Ovary (tissue), 7 donors: ENCODE measurements at regions not wholly inside any gene's neighbourhood (a gene's known extent, or its start where the extent isn't known, plus 50 kb on each side); places are given as distances from the start of the nearest gene placed in this dataset.

Experiments
- DNase-seq, 5 donors: peaks; one replicate each; pipeline ENCODE4 v3.0.0-alpha.2; 2019 to 2020
- H3K27ac ChIP-seq, 2 donors: fragments of 200-600 bp; one replicate each; pipeline versions ENCODE4 v1.5.1 to v1.8.0; 2019 to 2022
- H3K27me3 ChIP-seq: fragments of 200-600 bp; one replicate; pipeline ENCODE4 v1.8.0; 2022
- H3K36me3 ChIP-seq: fragments of 200-600 bp; sonication (generic); one replicate; pipeline ENCODE4 v1.5.1; 2019
- H3K4me1 ChIP-seq: one replicate; pipeline ENCODE4 v1.8.1; 2013; ENCODE audit warnings: mild to moderate bottlenecking, moderate library complexity; ENCODE audit not compliant: insufficient read depth
- H3K4me3 ChIP-seq: fragments of 200-600 bp; sonication (generic); one replicate; pipeline ENCODE4 v1.5.1; 2017
- H3K9me3 ChIP-seq, 2 donors: fragments of 200-600 bp in 1 of 2; sonication (generic) in 1 of 2; one replicate each; pipeline versions ENCODE4 v1.5.1 to v1.8.1; 2013 to 2019; ENCODE audit warnings: mild to moderate bottlenecking in 1 of 2, moderate library complexity in 1 of 2
- CTCF ChIP-seq, 3 donors: fragments of 450-650 bp in 2 of 3; fragments of 200-600 bp in 1 of 3; IDR thresholded peaks; one replicate each; pipeline versions ENCODE4 v1.5.1 to v1.8.0; 2016 to 2022; ENCODE audit warnings: antibody characterized with exemption in 3 of 3, mild to moderate bottlenecking in 1 of 3
- EP300 ChIP-seq: sonication (generic); formaldehyde crosslinking; IDR thresholded peaks from one replicate; pipeline ENCODE4 v1.6.1; 2017; ENCODE audit warnings: antibody characterized with exemption
- POLR2A ChIP-seq: fragments of 450-650 bp; IDR thresholded peaks from one replicate; pipeline ENCODE4 v1.6.1; 2017; ENCODE audit warnings: antibody characterized with exemption, mild to moderate bottlenecking, moderate library complexity
- WGBS, 3 donors: extraction: QIAGEN DNeasy Blood & Tissue Kit in 1 of 3; methylation state at CpG; one replicate each; pipeline versions ENCODE4 v1.1.5 to v1.1.7; 2013 to 2017; 5-methylcytosine and 5-hydroxymethylcytosine counted together
- intact Hi-C, 4 donors: fragments of 100-400 bp; cut with DNase I; formaldehyde crosslinking; loops; one replicate each; pipeline versions ENCODE4 v1.11.0 to v1.15.1; 2022 to 2023
- donor health status: DM: no; HTN: no; CAD: no; lungs with moderate emphysema.
- donor health status: DM: no; HTN: no; CAD: no.
- donor health status: Bipolar disorder and iron deficiency.
- donor health status: DM: no; HTN: no; CAD: no.
- donor health status: DM: yes; HTN: yes; CAD: no.

GRCh38 chr3:105259496-105259895, 107.2 kb upstream of the ALCAM start:
- 47 to 65% (median 48%) methylated on average over 2 of the region's 2 CpGs for WGBS, 3 donors
- no peak overlapping the region for H3K27ac ChIP-seq
- no peak for DNase-seq
- no peaks in the 10 kb centered on the region for H3K36me3 ChIP-seq
- no peaks in the 10 kb centered on the region for H3K27me3 ChIP-seq
- TF ChIP-seq EP300 (no peak), POLR2A (no peak), CTCF (IDR thresholded peaks at IDR 0.05) (no peak)
- no peak overlapping the region for H3K4me3 ChIP-seq
- intact Hi-C loops, result no loop called here
- no peaks in the 10 kb centered on the region for H3K4me1 ChIP-seq
- no peaks in the 10 kb centered on the region for H3K9me3 ChIP-seq

DNA sequence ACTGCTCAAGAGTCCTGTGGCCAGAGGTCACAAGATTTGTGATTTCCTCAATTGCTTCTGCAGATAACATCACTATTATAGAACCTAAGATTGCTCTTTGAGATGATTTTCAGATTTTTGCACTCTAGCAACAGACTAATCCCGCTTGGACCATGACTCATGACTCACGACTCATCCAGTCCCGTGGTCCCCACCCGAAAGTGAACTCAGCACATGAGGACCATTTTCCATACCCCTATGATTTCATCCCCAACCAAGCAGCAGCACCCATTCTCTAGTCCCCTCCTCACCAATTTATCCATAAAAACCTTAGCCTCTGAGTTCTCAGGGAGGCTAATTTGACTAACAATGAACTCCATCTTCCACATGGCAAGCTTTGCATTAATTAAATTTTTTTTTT, 106.3 kb upstream of the ALCAM start:
- H3K4me3 ChIP-seq, result no peak overlapping the region
- no peak overlapping the region for H3K27ac ChIP-seq
- TF ChIP-seq POLR2A, result no peak
- no peak for TF ChIP-seq EP300
- no peaks in the 10 kb centered on the region for H3K36me3 ChIP-seq
- no peaks in the 10 kb centered on the region for H3K27me3 ChIP-seq
- intact Hi-C loops, result no loop called here
- DNase-seq, result no peak
- WGBS, 3 donors, result 75 to 96% (median 88%) methylated on average over 4 of the region's 4 CpGs
- H3K9me3 ChIP-seq, result no peaks in the 10 kb centered on the region
- H3K4me1 ChIP-seq, result no peaks in the 10 kb centered on the region

- Histone ChIP-seq H3K9me3 (no peaks in the 10 kb centered on the region), H3K36me3 (no peaks in the 10 kb centered on the region), H3K4me3 (no peak overlapping the region), H3K4me1 (no peaks in the 10 kb centered on the region), H3K27me3 (no peaks in the 10 kb centered on the region), H3K27ac (no peak overlapping the region)
- DNase-seq, result no peak
- TF ChIP-seq POLR2A (no peak), CTCF (IDR thresholded peaks at IDR 0.05) (no peak), EP300 (no peak)
- intact Hi-C loops, result no loop called here
These were observed 92.2 kb upstream of the ALCAM start for GRCh38 chr3:105274536-105274935.

GRCh38 chr3:105274958-105275357, 91.8 kb upstream of the ALCAM start:
- Histone ChIP-seq H3K4me1 (no peaks in the 10 kb centered on the region), H3K9me3 (no peaks in the 10 kb centered on the region), H3K4me3 (no peak overlapping the region), H3K36me3 (no peaks in the 10 kb centered on the region), H3K27me3 (no peaks in the 10 kb centered on the region), H3K27ac (no peak overlapping the region)
- no peak for DNase-seq
- intact Hi-C loops, result no loop called here
- no peak for TF ChIP-seq CTCF (IDR thresholded peaks at IDR 0.05)
- TF ChIP-seq POLR2A, result no peak
- TF ChIP-seq EP300, result no peak

- Histone ChIP-seq H3K27me3 (no peaks in the 10 kb centered on the region), H3K4me3 (no peak overlapping the region), H3K4me1 (no peaks in the 10 kb centered on the region), H3K27ac (no peak overlapping the region), H3K9me3 (no peaks in the 10 kb centered on the region), H3K36me3 (no peaks in the 10 kb centered on the region)
- TF ChIP-seq POLR2A, result no peak
- no peak for TF ChIP-seq CTCF (IDR thresholded peaks at IDR 0.05)
- TF ChIP-seq EP300, result no peak
- intact Hi-C loops, result no loop called here
- WGBS, 3 donors, result 74 to 92% (median 89%) methylated on average over 3 of the region's 3 CpGs
- no peak for DNase-seq
These were observed 89.1 kb upstream of the ALCAM start for GRCh38 chr3:105277656-105278055.
